B cell (primary cell): ENCODE measurements at regions not wholly inside any gene's neighbourhood (a gene's known extent, or its start where the extent isn't known, plus 50 kb on each side); places are given as distances from the start of the nearest gene placed in this dataset.
"Not testable (repeated sequence)": the region's sequence is repeated elsewhere in the genome, so short reads cannot be mapped to it uniquely, and the experiment has no call there.

ENCODE experiments used
- ATAC-seq: fragments of 200-7000 bp; cut with Tn5 transposase; one replicate; pipeline ENCODE4 v1.10.0; 2021; ENCODE audit warnings: low read depth, mild to moderate bottlenecking, moderate number of reproducible peaks, moderate library complexity
- CTCF ChIA-PET: fragments of 350-600 bp; sonication (Branson Sonifier 250); formaldehyde crosslinking; loops from one replicate; lab custom pipeline; 2021; ENCODE audit warnings: antibody characterized with exemption, inconsistent platforms; lab: Charles Lee
- POLR2A ChIA-PET: fragments of 350-600 bp; sonication (Branson Sonifier 250); formaldehyde crosslinking; loops from one replicate; lab custom pipeline; 2021; ENCODE audit warnings: antibody characterized with exemption; lab: Charles Lee
- DNase-seq: peaks from one replicate; pipeline ENCODE4 v3.0.0; 2013
- H2AFZ ChIP-seq: 2 replicates; pipeline ENCODE4 v1.6.1; 2012; ENCODE audit warnings: mild to moderate bottlenecking, low read depth, low read length; ENCODE audit not compliant: insufficient read depth, poor library complexity, severe bottlenecking
- H3K27ac ChIP-seq, 2 donors: 1 replicate in 1 of 2; 2 replicates in 1 of 2; pipeline ENCODE4 v1.5.1; 2012 to 2013; ENCODE audit warnings: low read length in 2 of 2, mild to moderate bottlenecking in 2 of 2, moderate library complexity in 1 of 2
- H3K27me3 ChIP-seq, 4 experiments: fragments of 200-600 bp in 1 of 4; sonication (generic) in 1 of 4; replicated peaks in 1 of 4; 1 replicate in 2 of 4; 2 replicates in 2 of 4; pipeline versions ENCODE4 v1.6.1 to v1.7.0; 2013 to 2016; ENCODE audit warnings: low read length in 3 of 4, mild to moderate bottlenecking in 2 of 4, mixed read lengths in 1 of 4, moderate library complexity in 1 of 4; ENCODE audit not compliant: insufficient read depth in 4 of 4, control insufficient read depth in 3 of 4; ENCODE audit errors: control extremely low read depth in 1 of 4
- H3K36me3 ChIP-seq, 2 experiments: replicated peaks in 1 of 2; 1 replicate in 1 of 2; 2 replicates in 1 of 2; pipeline versions ENCODE4 v1.6.1 to v1.7.1; 2013; ENCODE audit warnings: low read length in 1 of 2; ENCODE audit not compliant: insufficient read depth in 2 of 2, control insufficient read depth in 1 of 2; ENCODE audit errors: control extremely low read depth in 1 of 2, extremely low read depth in 1 of 2
- H3K4me1 ChIP-seq, 2 donors: fragments of 200-600 bp in 1 of 2; sonication (generic) in 1 of 2; 1 replicate in 1 of 2; 2 replicates in 1 of 2; pipeline versions ENCODE4 v1.5.1 to v1.6.1; 2013 to 2017; ENCODE audit warnings: low read length in 2 of 2; ENCODE audit not compliant: control insufficient read depth in 2 of 2, insufficient read depth in 2 of 2
- H3K4me2 ChIP-seq: replicated peaks from 2 replicates; pipeline ENCODE3; 2012; ENCODE audit warnings: mild to moderate bottlenecking, low read depth, low read length; ENCODE audit not compliant: poor library complexity, severe bottlenecking
- H3K4me3 ChIP-seq, 5 experiments: fragments of 200-600 bp in 1 of 5; sonication (generic) in 1 of 5; 1 replicate in 3 of 5; 2 replicates in 2 of 5; pipeline versions ENCODE4 v1.5.1 to v1.7.0; 2011 to 2016; ENCODE audit warnings: low read length in 4 of 5, mild to moderate bottlenecking in 4 of 5, low read depth in 2 of 5, control low read depth in 1 of 5, moderate library complexity in 1 of 5; ENCODE audit not compliant: insufficient read depth in 1 of 5; ENCODE audit errors: control extremely low read depth in 1 of 5, extremely low read depth in 1 of 5
- H3K79me2 ChIP-seq: fragments of 200-600 bp; sonication (generic); one replicate; pipeline ENCODE4 v1.6.0; 2016; ENCODE audit warnings: low read length; ENCODE audit not compliant: control insufficient read depth, insufficient read depth
- H3K9ac ChIP-seq: fragments of 200-600 bp; sonication (generic); 2 replicates; pipeline ENCODE4 v1.6.1; 2017; ENCODE audit warnings: mild to moderate bottlenecking, low read length, moderate library complexity
- H3K9me3 ChIP-seq, 3 donors: one replicate each; pipeline versions ENCODE4 v1.6.1 to v1.7.1; 2013; ENCODE audit warnings: low read length in 2 of 3; ENCODE audit not compliant: control insufficient read depth in 2 of 3, insufficient read depth in 1 of 3; ENCODE audit errors: control extremely low read depth in 1 of 3
- H4K20me1 ChIP-seq: 2 replicates; pipeline ENCODE4 v1.6.0; 2012; ENCODE audit warnings: mild to moderate bottlenecking, low read length; ENCODE audit not compliant: insufficient read depth, control insufficient read depth, poor library complexity, severe bottlenecking
- H3K27ac Mint-ChIP-seq: one replicate; pipeline ENCODE4 v1.8.0; 2021; ENCODE audit warnings: mixed read lengths
- H3K27me3 Mint-ChIP-seq: one replicate; pipeline ENCODE4 v1.8.0; 2021; ENCODE audit warnings: mixed read lengths
- H3K4me1 Mint-ChIP-seq: one replicate; pipeline ENCODE4 v1.8.0; 2021; ENCODE audit warnings: mixed read lengths
- H3K4me3 Mint-ChIP-seq: one replicate; pipeline ENCODE4 v1.8.0; 2021; ENCODE audit warnings: mixed read lengths
- H3K9me3 Mint-ChIP-seq: one replicate; pipeline ENCODE4 v1.8.0; 2022; ENCODE audit warnings: mixed read lengths; ENCODE audit not compliant: insufficient read depth
- EZH2 ChIP-seq: IDR thresholded peaks from 2 replicates; pipeline ENCODE4 v1.6.1; 2012; ENCODE audit warnings: borderline replicate concordance, low read depth, mild to moderate bottlenecking, moderate library complexity, low read length; ENCODE audit not compliant: insufficient read depth, poor library complexity, severe bottlenecking
- WGBS: methylation state at CpG from one replicate; pipeline ENCODE4 v1.1.5; 2013; ENCODE audit warnings: missing lambda C conversion rate; ENCODE audit not compliant: insufficient coverage; 5-methylcytosine and 5-hydroxymethylcytosine counted together
- intact Hi-C: fragments of 100-400 bp; cut with micrococcal nuclease; formaldehyde crosslinking; loops from one replicate; pipeline ENCODE4 v1.10.0; 2022
- TF ChIP-seq, protein P1 (sequence below): fragments of 200-600 bp; IDR thresholded peaks from one replicate; pipeline ENCODE4 v1.8.0; 2022; ENCODE audit warnings: antibody characterized with exemption, mild to moderate bottlenecking

GRCh38 chr3:103227651-103228050, 792.8 kb downstream of the ZPLD1 start:
- Mint-ChIP-seq H3K4me1 (no peaks in the 10 kb centered on the region), H3K4me3 (no peak overlapping the region), H3K27ac (no peak overlapping the region), H3K27me3 (no peaks in the 10 kb centered on the region), H3K9me3 (no peaks in the 10 kb centered on the region)
- no peak overlapping the region for H2AFZ ChIP-seq
- H3K27ac ChIP-seq: no peak overlapping the region
- no CpG with 5 or more reads among the region's 4 CpGs for WGBS
- CTCF ChIA-PET: no interaction called here
- H3K4me1 ChIP-seq: no peaks in the 10 kb centered on the region
- no peak overlapping the region for H3K9ac ChIP-seq
- no peaks in the 10 kb centered on the region for H4K20me1 ChIP-seq
- no peak for ATAC-seq
- H3K4me3 ChIP-seq: no peak overlapping the region
- DNase-seq: no peak
- TF ChIP-seq EZH2: no peak
- TF ChIP-seq, protein P1, sequence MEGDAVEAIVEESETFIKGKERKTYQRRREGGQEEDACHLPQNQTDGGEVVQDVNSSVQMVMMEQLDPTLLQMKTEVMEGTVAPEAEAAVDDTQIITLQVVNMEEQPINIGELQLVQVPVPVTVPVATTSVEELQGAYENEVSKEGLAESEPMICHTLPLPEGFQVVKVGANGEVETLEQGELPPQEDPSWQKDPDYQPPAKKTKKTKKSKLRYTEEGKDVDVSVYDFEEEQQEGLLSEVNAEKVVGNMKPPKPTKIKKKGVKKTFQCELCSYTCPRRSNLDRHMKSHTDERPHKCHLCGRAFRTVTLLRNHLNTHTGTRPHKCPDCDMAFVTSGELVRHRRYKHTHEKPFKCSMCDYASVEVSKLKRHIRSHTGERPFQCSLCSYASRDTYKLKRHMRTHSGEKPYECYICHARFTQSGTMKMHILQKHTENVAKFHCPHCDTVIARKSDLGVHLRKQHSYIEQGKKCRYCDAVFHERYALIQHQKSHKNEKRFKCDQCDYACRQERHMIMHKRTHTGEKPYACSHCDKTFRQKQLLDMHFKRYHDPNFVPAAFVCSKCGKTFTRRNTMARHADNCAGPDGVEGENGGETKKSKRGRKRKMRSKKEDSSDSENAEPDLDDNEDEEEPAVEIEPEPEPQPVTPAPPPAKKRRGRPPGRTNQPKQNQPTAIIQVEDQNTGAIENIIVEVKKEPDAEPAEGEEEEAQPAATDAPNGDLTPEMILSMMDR: no peak
- H3K4me2 ChIP-seq: no peak overlapping the region
- H3K36me3 ChIP-seq: no peaks in the 10 kb centered on the region
- H3K27me3 ChIP-seq: no peaks in the 10 kb centered on the region
- intact Hi-C loops: no loop called here
- H3K79me2 ChIP-seq: no peaks in the 10 kb centered on the region
- POLR2A ChIA-PET: no interaction called here
- no peaks in the 10 kb centered on the region for H3K9me3 ChIP-seq

- H3K4me3 Mint-ChIP-seq: no peak overlapping the region
- POLR2A ChIA-PET: no interaction called here
Measured at GRCh38 chr3:103247459-103247858, 812.6 kb downstream of the ZPLD1 start.

GRCh38 chr3:103254827-103255226, 820.0 kb downstream of the ZPLD1 start:
- H3K27me3 Mint-ChIP-seq, H3K27me3 ChIP-seq, H3K27ac ChIP-seq, H3K9me3 Mint-ChIP-seq, CTCF ChIA-PET, H3K79me2 ChIP-seq, H3K4me2 ChIP-seq, H3K4me1 Mint-ChIP-seq, DNase-seq, POLR2A ChIA-PET, H3K27ac Mint-ChIP-seq, H3K9me3 ChIP-seq, H3K4me3 Mint-ChIP-seq, ATAC-seq, H3K4me3 ChIP-seq, H3K9ac ChIP-seq, H2AFZ ChIP-seq, H4K20me1 ChIP-seq, H3K36me3 ChIP-seq, intact Hi-C loops, H3K4me1 ChIP-seq: not testable (repeated sequence)
- 92% methylated on average over 6 of the region's 24 CpGs for WGBS

More at GRCh38 chr3:103247459-103247858, 812.6 kb downstream of the ZPLD1 start:
- no peak overlapping the region for H2AFZ ChIP-seq
- no peaks in the 10 kb centered on the region for H3K27me3 ChIP-seq
- H3K9ac ChIP-seq: no peak overlapping the region
- ATAC-seq: no peak
- no peak overlapping the region for H3K4me2 ChIP-seq
- H3K27me3 Mint-ChIP-seq: no peaks in the 10 kb centered on the region
- intact Hi-C loops: no loop called here
- H4K20me1 ChIP-seq: no peaks in the 10 kb centered on the region
- H3K27ac ChIP-seq: no peak overlapping the region
- DNase-seq: no peak
- H3K4me1 Mint-ChIP-seq: no peaks in the 10 kb centered on the region
- CTCF ChIA-PET: no interaction called here
- no peaks in the 10 kb centered on the region for H3K9me3 ChIP-seq
- H3K9me3 Mint-ChIP-seq: peaks cover 3% of the 10 kb centered on the region
- no peaks in the 10 kb centered on the region for H3K79me2 ChIP-seq
- TF ChIP-seq EZH2: no peak
- TF ChIP-seq, protein P1: no peak
- H3K4me1 ChIP-seq: no peaks in the 10 kb centered on the region
- no peak overlapping the region for H3K4me3 ChIP-seq
- H3K27ac Mint-ChIP-seq: no peak overlapping the region
- H3K36me3 ChIP-seq: no peaks in the 10 kb centered on the region
